ENCODE measurements at regions not wholly inside any gene's neighbourhood (a gene's known extent, or its start where the extent isn't known, plus 50 kb on each side); places are given as distances from the start of the nearest gene placed in this dataset.

GRCh38 chr7:94195201-94195600 lies 191.0 kb upstream of the BET1 start:
- no peak for TF ChIP-seq CTCF (IDR thresholded peaks at IDR 0.05)
- peak; percentile 44 for TF ChIP-seq GATA2 (CRISPR knock-in tag; IDR thresholded peaks at IDR 0.05)
- TF ChIP-seq YY1 (IDR thresholded peaks at IDR 0.05; ENCODE audit: low read depth): no peak
- TF ChIP-seq EZH2phosphoT487 (IDR thresholded peaks at IDR 0.05; ENCODE audit: borderline replicate concordance, low read depth): no peak
- no peak for TF ChIP-seq MXI1 (IDR thresholded peaks at IDR 0.05; ENCODE audit: low read depth, low read length)

Measured in SK-N-SH (cell line).